GM12878 (cell line): ENCODE measurements at regions not wholly inside any gene's neighbourhood (a gene's known extent, or its start where the extent isn't known, plus 50 kb on each side); places are given as distances from the start of the nearest gene placed in this dataset.

ENCODE experiments used
- ATAC-seq: fragments of 200-7000 bp; cut with Tn5 transposase; 3 replicates; pipeline ENCODE4 v1.9.1; 2020; ENCODE audit warnings: mild to moderate bottlenecking, moderate library complexity
- BruUV-seq: library from RNA; stranded (reverse); fragments of 400-500 nt; replicated peaks from 2 replicates; lab custom pipeline; 2021; lab: Mats Ljungman, UMichigan
- CTCF ChIA-PET: fragments of 300-600 bp; sonication (Branson Sonifier 250); formaldehyde crosslinking; extraction: SDS; loops from one replicate; lab custom pipeline; 2021; ENCODE audit warnings: inconsistent platforms; lab: Yijun Ruan, JAX
- POLR2A ChIA-PET: fragments of 350-600 bp; formaldehyde crosslinking; extraction: SDS; loops from one replicate; lab custom pipeline; 2021; ENCODE audit warnings: inconsistent platforms; lab: Charles Lee
- RAD21 ChIA-PET: fragments of 300-600 bp; sonication (Branson Sonifier 250); formaldehyde crosslinking; loops from one replicate; lab custom pipeline; 2023; ENCODE audit warnings: antibody characterized with exemption; ENCODE audit not compliant: unreplicated experiment; lab: Charles Lee
- SMC1A ChIA-PET: fragments of 300-600 bp; sonication (Branson Sonifier 250); formaldehyde crosslinking; loops from one replicate; lab custom pipeline; 2023; ENCODE audit not compliant: unreplicated experiment, uncharacterized antibody; lab: Charles Lee
- DNase-seq: peaks from one replicate; pipeline ENCODE4 v3.0.0-alpha.2; 2011; ENCODE audit warnings: low read depth, low spot score
- FAIRE-seq: peaks from 3 replicates; lab custom pipeline; 2011; peaks lifted over from hg19 to GRCh38; lab: Jason Lieb, UNC
- H2AFZ ChIP-seq: 2 replicates; pipeline ENCODE4 v1.6.0; 2011; ENCODE audit warnings: low read depth, low read length, control low read depth; ENCODE audit not compliant: control insufficient read depth
- H3K27ac ChIP-seq: 2 replicates; pipeline ENCODE4 v1.5.1; 2011; ENCODE audit warnings: control low read depth; ENCODE audit not compliant: control insufficient read depth, insufficient read depth
- H3K27me3 ChIP-seq, 2 experiments: replicated peaks in 1 of 2; 2 replicates each; pipeline versions ENCODE4 v1.6.0 to v1.6.1; 2011; ENCODE audit warnings: low read length in 1 of 2; ENCODE audit not compliant: control insufficient read depth in 2 of 2, insufficient read depth in 2 of 2
- H3K36me3 ChIP-seq, 2 experiments: 2 replicates each; pipeline ENCODE4 v1.5.1; 2011; ENCODE audit warnings: low read length in 1 of 2; ENCODE audit not compliant: control insufficient read depth in 2 of 2, insufficient read depth in 2 of 2
- H3K4me1 ChIP-seq: 2 replicates; pipeline ENCODE4 v1.6.1; 2011; ENCODE audit warnings: mild to moderate bottlenecking, low read length, moderate library complexity, mixed read lengths; ENCODE audit not compliant: control insufficient read depth, insufficient read depth
- H3K4me2 ChIP-seq: 2 replicates; pipeline ENCODE4 v1.6.0; 2011; ENCODE audit warnings: control low read depth; ENCODE audit not compliant: control insufficient read depth, insufficient read depth
- H3K4me3 ChIP-seq: fragments of 200-600 bp; sonication (generic); 2 replicates; pipeline ENCODE4 v1.5.1; 2016
- H3K79me2 ChIP-seq: 2 replicates; pipeline ENCODE4 v1.6.0; 2011; ENCODE audit warnings: low read length; ENCODE audit not compliant: control insufficient read depth, insufficient read depth
- H3K9ac ChIP-seq: 2 replicates; pipeline ENCODE4 v1.8.0; 2011; ENCODE audit warnings: low read length, control low read depth, mixed read lengths; ENCODE audit not compliant: control insufficient read depth, insufficient read depth
- H3K9me3 ChIP-seq: replicated peaks from 3 replicates; pipeline ENCODE4 v1.5.1; 2011; ENCODE audit warnings: mild to moderate bottlenecking, low read length; ENCODE audit not compliant: control insufficient read depth, insufficient read depth
- H4K20me1 ChIP-seq: 2 replicates; pipeline ENCODE4 v1.6.0; 2011; ENCODE audit not compliant: control insufficient read depth, insufficient read depth
- BCL3 ChIP-seq: IDR thresholded peaks from 2 replicates; pipeline ENCODE4 v1.6.1; 2011; ENCODE audit warnings: borderline replicate concordance, low read depth, mild to moderate bottlenecking, moderate library complexity, low read length; ENCODE audit not compliant: insufficient read depth, poor library complexity, severe bottlenecking
- CEBPZ ChIP-seq: fragments of 150-350 bp; IDR thresholded peaks from 2 replicates; pipeline ENCODE4 v1.6.1; 2016; ENCODE audit warnings: low read depth, low read length
- E2F8 ChIP-seq: fragments of 450-650 bp; IDR thresholded peaks from 2 replicates; pipeline ENCODE4 v1.6.1; 2018; ENCODE audit warnings: mild to moderate bottlenecking, low read depth, moderate library complexity; ENCODE audit not compliant: partially characterized antibody
- EP300 ChIP-seq, 2 experiments: fragments of 150-350 bp in 1 of 2; IDR thresholded peaks; 2 replicates each; pipeline ENCODE4 v1.6.1; 2011 to 2012; ENCODE audit warnings: low read depth in 2 of 2, low read length in 2 of 2, borderline replicate concordance in 1 of 2, improper control_type of control experiment in 1 of 2, inconsistent platforms in 1 of 2; ENCODE audit not compliant: control insufficient read depth in 1 of 2
- JUND ChIP-seq: IDR thresholded peaks from 2 replicates; pipeline ENCODE4 v1.6.1; 2012; ENCODE audit warnings: low read depth, mild to moderate bottlenecking, low read length, improper control_type of control experiment, moderate library complexity
- MTA2 ChIP-seq: fragments of 450-650 bp; IDR thresholded peaks from 2 replicates; pipeline ENCODE4 v1.6.1; 2016; ENCODE audit warnings: low read depth, mild to moderate bottlenecking, moderate library complexity
- MYC ChIP-seq: IDR thresholded peaks from 2 replicates; pipeline ENCODE4 v1.6.1; 2011; ENCODE audit warnings: mild to moderate bottlenecking, low read length, moderate library complexity, inconsistent platforms; ENCODE audit not compliant: insufficient read depth, insufficient replicate concordance, insufficient read length, severe bottlenecking
- NR2C1 ChIP-seq: fragments of 450-650 bp; IDR thresholded peaks from 2 replicates; pipeline ENCODE4 v1.6.1; 2017; ENCODE audit warnings: antibody characterized with exemption, mild to moderate bottlenecking, moderate library complexity
- PAX8 ChIP-seq: fragments of 450-650 bp; IDR thresholded peaks from 2 replicates; pipeline ENCODE4 v1.6.1; 2017; ENCODE audit warnings: mild to moderate bottlenecking, moderate library complexity
- RELB ChIP-seq: fragments of 450-650 bp; IDR thresholded peaks from 2 replicates; pipeline ENCODE4 v1.6.1; 2017; ENCODE audit warnings: low read depth, mild to moderate bottlenecking, moderate library complexity
- SMARCA5 ChIP-seq: fragments of 450-650 bp; IDR thresholded peaks from 2 replicates; pipeline ENCODE4 v1.6.1; 2017; ENCODE audit warnings: mild to moderate bottlenecking
- ZNF384 ChIP-seq: IDR thresholded peaks from 2 replicates; pipeline ENCODE4 v1.6.1; 2012; ENCODE audit warnings: low read depth, mild to moderate bottlenecking, low read length, improper control_type of control experiment, borderline replicate concordance
- WGBS: methylation state at CpG from one replicate; pipeline ENCODE4 v1.1.6; 2016; ENCODE audit warnings: low lambda C conversion rate; ENCODE audit not compliant: insufficient replicate concordance, insufficient coverage; ENCODE audit errors: missing lambda C conversion rate; 5-methylcytosine and 5-hydroxymethylcytosine counted together
- in situ Hi-C: fragments of 300-500 bp; cut with MboI; formaldehyde crosslinking; loops from 9 replicates; pipeline ENCODE4 v1.14.3; 2018; ENCODE audit warnings: mixed read lengths
- intact Hi-C: fragments of 100-400 bp; cut with micrococcal nuclease; formaldehyde crosslinking; loops from one replicate; pipeline ENCODE4 v1.14.2; 2022; ENCODE audit not compliant: unreplicated experiment

GRCh38 chr18:10086458-10087210, 172.8 kb downstream of the VAPA start:
- no peak for FAIRE-seq

More at GRCh38 chr18:10086458-10087210, 172.8 kb downstream of the VAPA start:
- ATAC-seq (no peak), DNase-seq (no peak)
- H3K27me3 ChIP-seq: no peaks in the 10 kb centered on the region
- H3K27ac ChIP-seq: no peak overlapping the region
- no peaks in the 10 kb centered on the region for H4K20me1 ChIP-seq
- no peak overlapping the region for H2AFZ ChIP-seq
- H3K4me2 ChIP-seq: no peak overlapping the region
- CTCF ChIA-PET: interaction anchor here (0.8 kb wide), 1 partner anchor 12 kb away, joined by 3 read pairs; no protein-coding TSS in a partner anchor
- SMC1A ChIA-PET: no interaction called here
- no peaks in the 10 kb centered on the region for H3K4me1 ChIP-seq
- in situ Hi-C loops: no loop called here
- RAD21 ChIA-PET: no interaction called here
- POLR2A ChIA-PET: no interaction called here
- H3K36me3 ChIP-seq: no peaks in the 10 kb centered on the region
- H3K79me2 ChIP-seq: no peaks in the 10 kb centered on the region
- intact Hi-C loops: no loop called here
- no peak overlapping the region for H3K4me3 ChIP-seq
- TF ChIP-seq CEBPZ (no peak), JUND (no peak), MYC (no peak), RELB (no peak), SMARCA5 (no peak), NR2C1 (no peak), E2F8 (no peak), MTA2 (no peak), ZNF384 (no peak), BCL3 (no peak), EP300 (IDR thresholded peaks at IDR 0.05; ENCODE audit: borderline replicate concordance in 1 of 2, control insufficient read depth in 1 of 2, low read depth in 2 of 2, low read length in 2 of 2) (no peak), PAX8 (no peak)
- no TSS peak for BruUV-seq
- H3K9me3 ChIP-seq: no peaks in the 10 kb centered on the region; the same call in 2 of the 3 replicates
- WGBS: 36% methylated on average over 13 of the region's 13 CpGs
- H3K9ac ChIP-seq: no peak overlapping the region
